Prostate gland (tissue), 2 donors: ENCODE measurements at regions not wholly inside any gene's neighbourhood (a gene's known extent, or its start where the extent isn't known, plus 50 kb on each side); places are given as distances from the start of the nearest gene placed in this dataset.

Source experiments
- POLR2A ChIP-seq: fragments of 450-650 bp; IDR thresholded peaks from one replicate; pipeline ENCODE4 v1.6.1; 2016; ENCODE audit warnings: antibody characterized with exemption, mild to moderate bottlenecking
- TF ChIP-seq, protein P1 (sequence below), 4 experiments: fragments of 200-600 bp in 2 of 4; fragments of 450-650 bp in 2 of 4; sonication (generic) in 2 of 4; IDR thresholded peaks; 1 replicate in 3 of 4; 2 replicates in 1 of 4; pipeline ENCODE4 v1.5.1; 2016 to 2019; ENCODE audit warnings: antibody characterized with exemption in 4 of 4, mild to moderate bottlenecking in 2 of 4, moderate library complexity in 2 of 4

DNA sequence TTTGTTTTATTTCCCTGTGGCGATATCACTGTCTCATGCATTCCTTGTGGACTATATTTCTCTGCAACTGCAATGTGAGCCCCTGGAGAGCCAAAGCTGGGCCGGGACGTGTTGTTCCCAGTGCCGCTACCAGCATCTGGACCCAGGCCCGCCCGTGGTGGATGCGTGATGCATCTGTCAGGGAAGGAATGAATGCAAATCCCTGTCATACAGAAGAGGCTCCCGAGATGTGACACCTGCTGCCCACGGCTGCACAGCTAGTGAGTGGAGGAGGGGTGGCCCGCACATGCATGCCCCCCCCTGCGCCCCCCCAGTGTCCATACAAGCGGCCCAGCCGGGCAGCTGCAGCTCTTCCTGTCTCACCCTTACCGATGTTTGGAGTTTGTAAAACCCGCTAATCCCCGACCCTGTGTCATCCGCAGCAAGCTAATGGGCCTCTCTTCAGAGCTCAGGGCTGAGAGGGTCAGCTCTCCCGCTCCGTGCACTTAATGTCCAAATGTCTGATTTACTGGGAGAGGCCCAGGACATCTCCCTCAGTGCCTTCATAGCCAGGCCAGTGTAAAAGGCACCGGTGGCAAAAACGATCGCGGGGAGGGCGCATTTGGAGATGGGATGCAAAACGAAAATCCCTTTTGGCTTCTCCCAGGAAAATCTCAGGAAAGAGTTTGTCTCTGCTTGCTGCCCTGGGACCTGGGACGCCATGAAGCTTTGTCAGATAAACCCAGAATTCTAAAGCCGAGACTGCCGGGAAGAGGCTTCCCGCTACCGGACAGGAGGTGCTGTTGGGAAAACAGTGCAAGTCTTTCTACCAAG is 91.8 kb downstream of the FOXL1 start:
- TF ChIP-seq, protein P1, sequence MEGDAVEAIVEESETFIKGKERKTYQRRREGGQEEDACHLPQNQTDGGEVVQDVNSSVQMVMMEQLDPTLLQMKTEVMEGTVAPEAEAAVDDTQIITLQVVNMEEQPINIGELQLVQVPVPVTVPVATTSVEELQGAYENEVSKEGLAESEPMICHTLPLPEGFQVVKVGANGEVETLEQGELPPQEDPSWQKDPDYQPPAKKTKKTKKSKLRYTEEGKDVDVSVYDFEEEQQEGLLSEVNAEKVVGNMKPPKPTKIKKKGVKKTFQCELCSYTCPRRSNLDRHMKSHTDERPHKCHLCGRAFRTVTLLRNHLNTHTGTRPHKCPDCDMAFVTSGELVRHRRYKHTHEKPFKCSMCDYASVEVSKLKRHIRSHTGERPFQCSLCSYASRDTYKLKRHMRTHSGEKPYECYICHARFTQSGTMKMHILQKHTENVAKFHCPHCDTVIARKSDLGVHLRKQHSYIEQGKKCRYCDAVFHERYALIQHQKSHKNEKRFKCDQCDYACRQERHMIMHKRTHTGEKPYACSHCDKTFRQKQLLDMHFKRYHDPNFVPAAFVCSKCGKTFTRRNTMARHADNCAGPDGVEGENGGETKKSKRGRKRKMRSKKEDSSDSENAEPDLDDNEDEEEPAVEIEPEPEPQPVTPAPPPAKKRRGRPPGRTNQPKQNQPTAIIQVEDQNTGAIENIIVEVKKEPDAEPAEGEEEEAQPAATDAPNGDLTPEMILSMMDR (IDR thresholded peaks at IDR 0.05), result no peak
- TF ChIP-seq POLR2A, result no peak
